HepG2 (cell line): ENCODE measurements at regions not wholly inside any gene's neighbourhood (a gene's known extent, or its start where the extent isn't known, plus 50 kb on each side); places are given as distances from the start of the nearest gene placed in this dataset.

ENCODE experiments used
- ATAC-seq: fragments of 200-7000 bp; cut with Tn5 transposase; 3 replicates; pipeline ENCODE4 v1.9.1; 2020; ENCODE audit warnings: mild to moderate bottlenecking, moderate library complexity
- BruUV-seq: library from RNA; stranded (reverse); fragments of 400-500 nt; replicated peaks from 2 replicates; lab custom pipeline; 2021; lab: Mats Ljungman, UMichigan
- CTCF ChIA-PET: fragments of 300-600 bp; formaldehyde crosslinking; extraction: SDS; loops from one replicate; lab custom pipeline; 2021; ENCODE audit warnings: low total read pairs, inconsistent platforms, low intra/inter-chr PET ratio; lab: Yijun Ruan, JAX
- POLR2A ChIA-PET: fragments of 350-600 bp; sonication (Branson Sonifier 250); formaldehyde crosslinking; loops from one replicate; lab custom pipeline; 2020; ENCODE audit warnings: antibody characterized with exemption, inconsistent platforms; lab: Yijun Ruan, JAX
- DNase-seq: peaks from one replicate; pipeline ENCODE4 v3.0.0-alpha.2; 2015; ENCODE audit warnings: low spot score
- FAIRE-seq: peaks from 3 replicates; lab custom pipeline; 2011; peaks lifted over from hg19 to GRCh38; lab: Jason Lieb, UNC
- H2AFZ ChIP-seq: one replicate; pipeline ENCODE4 v1.6.1; 2011; ENCODE audit warnings: low read length, inconsistent platforms
- H3K27ac ChIP-seq: fragments of 300-600 bp; 3 replicates; pipeline ENCODE4 v1.8.0; 2011; ENCODE audit warnings: mixed run types, mild to moderate bottlenecking, mixed read lengths, low read length, inconsistent platforms; ENCODE audit not compliant: insufficient read depth; ENCODE audit errors: extremely low read length
- H3K27me3 ChIP-seq, 2 experiments: fragments of 200-600 bp in 1 of 2; 2 replicates in 1 of 2; 3 replicates in 1 of 2; pipeline versions ENCODE4 v1.6.0 to v1.8.0; 2011; ENCODE audit warnings: low read length in 2 of 2, mild to moderate bottlenecking in 2 of 2, moderate library complexity in 2 of 2, inconsistent platforms in 1 of 2; ENCODE audit not compliant: insufficient read depth in 2 of 2, control insufficient read depth in 1 of 2
- H3K36me3 ChIP-seq, 2 experiments: fragments of 200-600 bp in 1 of 2; replicated peaks in 1 of 2; 2 replicates in 1 of 2; 3 replicates in 1 of 2; pipeline versions ENCODE4 v1.5.1 to v1.8.0; 2011; ENCODE audit warnings: low read length in 2 of 2, inconsistent platforms in 1 of 2; ENCODE audit not compliant: insufficient read depth in 2 of 2, control insufficient read depth in 1 of 2
- H3K4me1 ChIP-seq: 2 replicates; pipeline ENCODE4 v1.5.1; 2012; ENCODE audit warnings: low read length, inconsistent platforms; ENCODE audit not compliant: insufficient read depth
- H3K4me2 ChIP-seq: 2 replicates; pipeline ENCODE4 v1.6.0; 2011; ENCODE audit warnings: low read depth, low read length, inconsistent platforms
- H3K4me3 ChIP-seq, 3 experiments: fragments of 200-600 bp in 1 of 3; sonication (generic), shearing (Covaris generic) in 1 of 3; replicated peaks in 1 of 3; 2 replicates each; pipeline ENCODE4 v1.5.1; 2011 to 2016; ENCODE audit warnings: low read length in 3 of 3, inconsistent platforms in 2 of 3, low read depth in 2 of 3, mild to moderate bottlenecking in 2 of 3, control low read depth in 1 of 3, mixed read lengths in 1 of 3; ENCODE audit not compliant: insufficient read depth in 1 of 3
- H3K79me2 ChIP-seq: one replicate; pipeline ENCODE4 v1.6.1; 2011; ENCODE audit warnings: low read length, inconsistent platforms; ENCODE audit not compliant: insufficient read depth
- H3K9ac ChIP-seq: 2 replicates; pipeline ENCODE4 v1.6.0; 2011; ENCODE audit warnings: mild to moderate bottlenecking, low read depth, low read length, inconsistent platforms; ENCODE audit not compliant: insufficient read depth
- H3K9me3 ChIP-seq: 2 replicates; pipeline ENCODE4 v1.5.1; 2012; ENCODE audit warnings: mild to moderate bottlenecking, low read length
- H4K20me1 ChIP-seq: 2 replicates; pipeline ENCODE4 v1.6.0; 2011; ENCODE audit warnings: inconsistent platforms, mild to moderate bottlenecking, low read length, moderate library complexity; ENCODE audit not compliant: insufficient read depth
- ATRX ChIP-seq: sonication (generic); formaldehyde crosslinking; IDR thresholded peaks from 2 replicates; pipeline ENCODE4 v1.4.0; 2020; ENCODE audit warnings: missing genetic modification reagents, borderline replicate concordance
- EHMT2 ChIP-seq: fragments of 200-600 bp; sonication (generic); IDR thresholded peaks from 2 replicates; pipeline ENCODE4 v1.7.0; 2017; ENCODE audit warnings: antibody characterized with exemption, low read depth, low read length, borderline replicate concordance
- HCFC1 ChIP-seq: fragments of 150-350 bp; IDR thresholded peaks from 2 replicates; pipeline ENCODE4 v1.6.1; 2014; ENCODE audit warnings: low read depth, low read length
- HDAC1 ChIP-seq: sonication (generic); formaldehyde crosslinking; IDR thresholded peaks from 2 replicates; pipeline ENCODE4 v1.5.1; 2020; ENCODE audit warnings: mild to moderate bottlenecking, missing genetic modification reagents
- HES4 ChIP-seq: sonication (generic); formaldehyde crosslinking; IDR thresholded peaks from 2 replicates; pipeline ENCODE4 v1.9.0; 2021; ENCODE audit warnings: mild to moderate bottlenecking, missing genetic modification reagents, borderline replicate concordance
- HNF1B ChIP-seq: sonication (generic); formaldehyde crosslinking; IDR thresholded peaks from 2 replicates; pipeline ENCODE4 v1.5.1; 2020; ENCODE audit warnings: mild to moderate bottlenecking, moderate library complexity, missing genetic modification reagents
- KAT2B ChIP-seq: fragments of 150-350 bp; IDR thresholded peaks from 2 replicates; pipeline ENCODE4 v1.6.1; 2014; ENCODE audit warnings: low read depth, low read length, borderline replicate concordance
- KLF11 ChIP-seq: IDR thresholded peaks from 2 replicates; pipeline ENCODE4 v1.6.1; 2016; ENCODE audit warnings: missing compliant biosample characterization
- NFATC3 ChIP-seq: sonication (generic); formaldehyde crosslinking; IDR thresholded peaks from 2 replicates; pipeline ENCODE4 v1.5.1; 2020; ENCODE audit warnings: mild to moderate bottlenecking, missing genetic modification reagents
- SMYD3 ChIP-seq: sonication (generic); formaldehyde crosslinking; IDR thresholded peaks from 2 replicates; pipeline ENCODE4 v1.8.1; 2023; ENCODE audit warnings: mild to moderate bottlenecking, missing genetic modification reagents
- ZNF546 ChIP-seq: sonication (generic); formaldehyde crosslinking; conservative IDR thresholded peaks from 2 replicates; pipeline ENCODE4 v1.8.1; 2023; ENCODE audit warnings: mild to moderate bottlenecking, missing genetic modification reagents
- ZNF740 ChIP-seq: sonication (generic); formaldehyde crosslinking; IDR thresholded peaks from 2 replicates; pipeline ENCODE4 v1.4.0; 2020; ENCODE audit warnings: missing genetic modification reagents
- WGBS: methylation state at CpG from one replicate; pipeline ENCODE4 v1.1.6; 2017; ENCODE audit warnings: low lambda C conversion rate; 5-methylcytosine and 5-hydroxymethylcytosine counted together
- in situ Hi-C: cut with HindIII; loops from 2 replicates; pipeline ENCODE4 v1.10.0; 2017; ENCODE audit warnings: low pct_unique_long_range_greater_than_20kb; ENCODE audit not compliant: extremely low pct_ligation_motif_present
- intact Hi-C: fragments of 100-400 bp; cut with micrococcal nuclease; formaldehyde crosslinking; loops from one replicate; pipeline ENCODE4 v1.10.0; 2022; ENCODE audit not compliant: unreplicated experiment

- ChIA-PET POLR2A (no interaction called here), CTCF (no interaction called here)
- FAIRE-seq (no peak), DNase-seq (no peak), ATAC-seq (no peak)
- Histone ChIP-seq H3K36me3 (no peaks in the 10 kb centered on the region), H4K20me1 (no peaks in the 10 kb centered on the region), H3K4me1 (peaks cover 30% of the 10 kb centered on the region), H3K27me3 (no peaks in the 10 kb centered on the region; a peak in 1 of 5 replicates), H3K79me2 (no peaks in the 10 kb centered on the region), H3K4me3 (peak overlapping the region in 1 of 3 experiments; percentile 57; a peak in 1 of 6 replicates), H3K4me2 (peak overlapping the region; percentile 91; the same call in 1 of the 2 replicates), H3K27ac (no peak overlapping the region), H3K9me3 (no peaks in the 10 kb centered on the region), H3K9ac (no peak overlapping the region), H2AFZ (no peak overlapping the region)
- in situ Hi-C loops: no loop called here
- 65% methylated on average over 3 of the region's 3 CpGs for WGBS
- BruUV-seq: no TSS peak
- no peak for TF ChIP-seq ATRX
- TF ChIP-seq KAT2B: no peak
- no peak for TF ChIP-seq ZNF740 (CRISPR knock-in tag)
- 0 out of 2 replicates have a peak, but pooled peaks have one; percentile 36 for TF ChIP-seq EHMT2
- TF ChIP-seq SMYD3 (CRISPR knock-in tag): no peak
- intact Hi-C loops: no loop called here
Measured at GRCh38 chr6:28673417-28673786, 147.7 kb downstream of the GPX5 start.

DNA sequence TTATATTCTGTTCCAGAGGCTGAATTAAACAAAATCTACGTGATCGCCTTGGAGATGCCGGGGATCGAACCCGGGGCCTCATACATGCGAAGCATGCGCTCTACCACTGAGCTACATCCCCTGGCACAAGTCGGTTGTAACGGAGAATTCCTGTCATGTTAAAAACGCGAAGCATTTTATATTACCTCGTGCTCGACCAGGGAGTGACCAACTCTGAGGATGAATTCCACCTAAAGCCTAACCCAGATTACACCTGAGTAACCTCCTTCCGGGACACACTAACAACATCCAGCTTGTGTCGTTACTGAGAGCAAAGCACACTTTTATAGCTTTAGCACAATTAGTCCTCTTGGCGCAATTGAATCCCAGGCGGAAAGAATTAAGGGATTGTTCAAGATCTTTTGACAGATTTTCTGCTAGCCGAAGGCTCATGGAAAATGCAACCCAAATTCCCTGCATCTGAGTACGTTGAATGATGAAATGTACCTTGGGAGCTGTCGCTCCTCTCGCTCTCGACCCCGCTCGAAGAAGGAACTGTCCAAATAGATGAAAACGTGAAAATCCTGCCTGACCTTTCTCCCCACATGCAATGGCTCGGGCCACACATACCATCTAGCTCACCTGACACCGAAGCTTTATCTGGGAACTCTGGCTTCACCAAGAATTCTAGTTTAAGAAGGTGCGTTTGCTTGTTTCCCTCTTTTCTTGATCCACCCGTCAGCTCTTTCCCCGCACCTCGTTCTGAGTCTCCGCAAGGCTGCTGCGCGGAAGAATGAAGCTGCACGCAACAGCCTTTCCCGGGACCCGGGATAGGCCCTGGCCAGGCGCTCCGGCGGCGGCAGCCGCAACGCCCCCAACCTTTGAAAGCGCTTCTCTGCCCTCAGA is 148.3 kb downstream of the GPX5 start:
- ATAC-seq (peak; percentile 86), FAIRE-seq (peak; percentile 71), DNase-seq (peak; percentile 75)
- Histone ChIP-seq H3K4me3 (peak overlapping the region; percentile 46 to 70 (median 57)), H3K27ac (no peak overlapping the region), H3K79me2 (no peaks in the 10 kb centered on the region), H3K27me3 (no peaks in the 10 kb centered on the region; a peak in 1 of 5 replicates), H2AFZ (peak overlapping the region; percentile 88), H3K4me1 (peaks cover 30% of the 10 kb centered on the region), H3K9ac (peak overlapping the region; percentile 24; the same call in 1 of the 2 replicates), H3K36me3 (no peaks in the 10 kb centered on the region), H3K4me2 (peak overlapping the region; percentile 91), H4K20me1 (no peaks in the 10 kb centered on the region), H3K9me3 (no peaks in the 10 kb centered on the region)
- CTCF ChIA-PET: no interaction called here
- POLR2A ChIA-PET: no interaction called here
- in situ Hi-C loops (no loop called here), intact Hi-C loops (loop anchor here (1.0 to 2.0 kb wide), 2 partner anchors 15 to 30 kb away; no protein-coding TSS in a partner anchor)
- no TSS peak for BruUV-seq
- 1% methylated on average over 44 of the region's 44 CpGs for WGBS
- 0 out of 2 replicates have a peak, but pooled peaks have one; percentile 59 for TF ChIP-seq HNF1B
- no peak for TF ChIP-seq KLF11
- no peak for TF ChIP-seq HES4 (CRISPR knock-in tag)
- TF ChIP-seq ZNF546 (CRISPR knock-in tag): no peak
- no peak for TF ChIP-seq NFATC3 (CRISPR knock-in tag)
- peak; percentile 35; the same call in 1 of the 2 replicates for TF ChIP-seq HDAC1 (CRISPR knock-in tag)
- no peak for TF ChIP-seq HCFC1
